ENCODE measurements at regions not wholly inside any gene's neighbourhood (a gene's known extent, or its start where the extent isn't known, plus 50 kb on each side); places are given as distances from the start of the nearest gene placed in this dataset.
"Not testable (repeated sequence)": the region's sequence is repeated elsewhere in the genome, so short reads cannot be mapped to it uniquely, and the experiment has no call there.

- not testable (repeated sequence) for TF ChIP-seq CTCF (IDR thresholded peaks at IDR 0.05); POLR2A (IDR thresholded peaks at IDR 0.05); POLR2AphosphoS5 (IDR thresholded peaks at IDR 0.05; ENCODE audit: insufficient read depth in 1 of 2, low read depth in 1 of 2)
Observed at GRCh38 chr15:79512844-79513243, 80.7 kb downstream of the MINAR1 start.
